ENCODE measurements at regions not wholly inside any gene's neighbourhood (a gene's known extent, or its start where the extent isn't known, plus 50 kb on each side); places are given as distances from the start of the nearest gene placed in this dataset.

GRCh38 chr12:111158992-111159391 lies 209.9 kb downstream of the PHETA1 start:
- Histone ChIP-seq H3K9me3 (no peaks in the 10 kb centered on the region), H3K27me3 (no peaks in the 10 kb centered on the region)
- intact Hi-C loops (cut with DNase I; ENCODE audit: low total_unique reads), result no loop called here

DNA sequence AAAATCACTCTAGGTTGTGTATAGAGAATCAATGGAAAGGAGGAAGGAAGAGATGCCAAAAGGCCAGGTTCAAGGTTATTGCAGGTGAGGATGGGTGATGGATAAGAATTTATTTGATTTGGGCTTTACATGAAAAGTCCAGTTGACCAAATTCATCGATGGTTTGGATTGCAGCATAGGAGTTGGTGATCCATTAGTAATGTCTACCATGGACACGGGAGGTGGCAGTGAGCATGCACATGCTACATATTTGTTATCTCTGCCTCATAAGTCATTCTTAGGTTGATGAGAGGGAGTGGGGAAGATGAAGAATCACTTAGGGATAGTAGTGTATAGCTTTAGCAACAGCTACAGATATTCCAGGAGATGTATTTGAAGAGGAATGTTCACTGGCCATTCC lies 211.4 kb downstream of the PHETA1 start:
- H3K27ac ChIP-seq, result no peak overlapping the region
- no peak for DNase-seq
- no peaks in the 10 kb centered on the region for H3K36me3 ChIP-seq
- no peaks in the 10 kb centered on the region for H3K4me1 ChIP-seq
- TF ChIP-seq, protein P1, sequence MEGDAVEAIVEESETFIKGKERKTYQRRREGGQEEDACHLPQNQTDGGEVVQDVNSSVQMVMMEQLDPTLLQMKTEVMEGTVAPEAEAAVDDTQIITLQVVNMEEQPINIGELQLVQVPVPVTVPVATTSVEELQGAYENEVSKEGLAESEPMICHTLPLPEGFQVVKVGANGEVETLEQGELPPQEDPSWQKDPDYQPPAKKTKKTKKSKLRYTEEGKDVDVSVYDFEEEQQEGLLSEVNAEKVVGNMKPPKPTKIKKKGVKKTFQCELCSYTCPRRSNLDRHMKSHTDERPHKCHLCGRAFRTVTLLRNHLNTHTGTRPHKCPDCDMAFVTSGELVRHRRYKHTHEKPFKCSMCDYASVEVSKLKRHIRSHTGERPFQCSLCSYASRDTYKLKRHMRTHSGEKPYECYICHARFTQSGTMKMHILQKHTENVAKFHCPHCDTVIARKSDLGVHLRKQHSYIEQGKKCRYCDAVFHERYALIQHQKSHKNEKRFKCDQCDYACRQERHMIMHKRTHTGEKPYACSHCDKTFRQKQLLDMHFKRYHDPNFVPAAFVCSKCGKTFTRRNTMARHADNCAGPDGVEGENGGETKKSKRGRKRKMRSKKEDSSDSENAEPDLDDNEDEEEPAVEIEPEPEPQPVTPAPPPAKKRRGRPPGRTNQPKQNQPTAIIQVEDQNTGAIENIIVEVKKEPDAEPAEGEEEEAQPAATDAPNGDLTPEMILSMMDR (IDR thresholded peaks at IDR 0.05), result no peak
- no peak for TF ChIP-seq POLR2A (IDR thresholded peaks at IDR 0.05)
- H3K4me3 ChIP-seq, result no peak overlapping the region
- intact Hi-C loops (cut with DNase I; ENCODE audit: low total_unique reads), result no loop called here
- no peaks in the 10 kb centered on the region for H3K27me3 ChIP-seq
- no peaks in the 10 kb centered on the region for H3K9me3 ChIP-seq

More at GRCh38 chr12:111158992-111159391, 209.9 kb downstream of the PHETA1 start:
- no peak for DNase-seq
- no peak overlapping the region for H3K27ac ChIP-seq
- H3K4me1 ChIP-seq, result no peaks in the 10 kb centered on the region
- H3K4me3 ChIP-seq, result no peak overlapping the region
- no peak for TF ChIP-seq POLR2A (IDR thresholded peaks at IDR 0.05)
- TF ChIP-seq, protein P1 (IDR thresholded peaks at IDR 0.05), result no peak
- H3K36me3 ChIP-seq, result no peaks in the 10 kb centered on the region

- no peak for DNase-seq
- Histone ChIP-seq H3K4me3 (no peak overlapping the region), H3K4me1 (no peaks in the 10 kb centered on the region), H3K27ac (no peak overlapping the region), H3K36me3 (no peaks in the 10 kb centered on the region), H3K27me3 (no peaks in the 10 kb centered on the region), H3K9me3 (no peaks in the 10 kb centered on the region)
- intact Hi-C loops (cut with DNase I; ENCODE audit: low total_unique reads), result no loop called here
- TF ChIP-seq, protein P1 (IDR thresholded peaks at IDR 0.05), result no peak
- no peak for TF ChIP-seq POLR2A (IDR thresholded peaks at IDR 0.05)
Measured at GRCh38 chr12:111156304-111156703, 212.6 kb downstream of the PHETA1 start.

GRCh38 chr12:111155521-111155920 lies 213.4 kb downstream of the PHETA1 start:
- Histone ChIP-seq H3K4me3 (no peak overlapping the region), H3K9me3 (no peaks in the 10 kb centered on the region), H3K27ac (no peak overlapping the region), H3K4me1 (no peaks in the 10 kb centered on the region), H3K36me3 (no peaks in the 10 kb centered on the region), H3K27me3 (no peaks in the 10 kb centered on the region)
- intact Hi-C loops (cut with DNase I; ENCODE audit: low total_unique reads), result no loop called here
- TF ChIP-seq POLR2A (IDR thresholded peaks at IDR 0.05), result no peak
- TF ChIP-seq, protein P1 (IDR thresholded peaks at IDR 0.05), result no peak
- DNase-seq, result no peak

DNA sequence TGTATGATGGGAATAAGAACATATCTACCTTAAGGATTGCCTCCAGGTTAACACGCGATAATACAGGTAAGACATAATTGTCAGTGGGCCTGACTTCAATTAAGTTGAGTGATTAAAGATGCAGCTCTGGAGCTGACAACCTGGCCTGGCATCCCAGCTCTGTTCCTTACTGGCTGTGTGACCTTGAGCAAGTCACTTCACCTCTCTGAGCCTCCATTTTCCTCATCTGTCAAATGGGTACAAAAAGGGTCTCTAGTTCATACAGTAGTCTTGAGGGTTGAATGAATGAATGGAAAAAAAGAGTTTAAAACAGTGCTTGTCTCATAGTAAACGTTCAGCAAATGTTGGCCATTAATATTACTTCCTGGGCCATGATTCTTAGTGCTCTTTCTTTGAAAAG lies 213.9 kb downstream of the PHETA1 start:
- H3K9me3 ChIP-seq, result no peaks in the 10 kb centered on the region
- no peak overlapping the region for H3K27ac ChIP-seq
- no peak overlapping the region for H3K4me3 ChIP-seq
- no peak for TF ChIP-seq POLR2A (IDR thresholded peaks at IDR 0.05)
- TF ChIP-seq, protein P1 (IDR thresholded peaks at IDR 0.05), result no peak
- intact Hi-C loops (cut with DNase I; ENCODE audit: low total_unique reads), result no loop called here
- H3K4me1 ChIP-seq, result no peaks in the 10 kb centered on the region
- H3K36me3 ChIP-seq, result no peaks in the 10 kb centered on the region
- H3K27me3 ChIP-seq, result no peaks in the 10 kb centered on the region
- DNase-seq, result no peak

All from uterus (tissue), 3 donors.